ENCODE measurements at regions not wholly inside any gene's neighbourhood (a gene's known extent, or its start where the extent isn't known, plus 50 kb on each side); places are given as distances from the start of the nearest gene placed in this dataset.

GRCh38 chr4:189062047-189062820, 878.4 kb upstream of the FRG1 start:
- no peak for DNase-seq (ENCODE audit: low read depth in 1 of 2, low spot score in 1 of 2)

- no peak for DNase-seq (ENCODE audit: low read depth in 1 of 2, low spot score in 1 of 2)
Measured at GRCh38 chr4:189069772-189070171, 870.9 kb upstream of the FRG1 start.

- no peak for DNase-seq (ENCODE audit: low read depth in 1 of 2, low spot score in 1 of 2)
Measured at GRCh38 chr4:189071241-189071640, 869.4 kb upstream of the FRG1 start.

GRCh38 chr4:189073739-189074138, 866.9 kb upstream of the FRG1 start:
- DNase-seq (ENCODE audit: low read depth in 1 of 2, low spot score in 1 of 2): no peak

- no peak for DNase-seq (ENCODE audit: low read depth in 1 of 2, low spot score in 1 of 2)
Measured at GRCh38 chr4:189081826-189082225, 858.8 kb upstream of the FRG1 start.

- DNase-seq (ENCODE audit: low read depth in 1 of 2, low spot score in 1 of 2): no peak
Measured at GRCh38 chr4:189083769-189084168, 856.9 kb upstream of the FRG1 start.

- no peak for DNase-seq (ENCODE audit: low read depth in 1 of 2, low spot score in 1 of 2)
Measured at GRCh38 chr4:189084671-189085070, 856.0 kb upstream of the FRG1 start.

- no peak for DNase-seq (ENCODE audit: low read depth in 1 of 2, low spot score in 1 of 2)
Measured at GRCh38 chr4:189087971-189088370, 852.7 kb upstream of the FRG1 start.

GRCh38 chr4:189088780-189089179, 851.9 kb upstream of the FRG1 start:
- no peak for DNase-seq (ENCODE audit: low read depth in 1 of 2, low spot score in 1 of 2)

GRCh38 chr4:189090174-189090814, 850.4 kb upstream of the FRG1 start:
- no peak for DNase-seq (ENCODE audit: low read depth in 1 of 2, low spot score in 1 of 2)

- no peak for DNase-seq (ENCODE audit: low read depth in 1 of 2, low spot score in 1 of 2)
Measured at GRCh38 chr4:189092581-189092980, 848.1 kb upstream of the FRG1 start.

GRCh38 chr4:189096108-189096507, 844.6 kb upstream of the FRG1 start:
- DNase-seq (ENCODE audit: low read depth in 1 of 2, low spot score in 1 of 2): no peak

- DNase-seq (ENCODE audit: low read depth in 1 of 2, low spot score in 1 of 2): no peak
Measured at GRCh38 chr4:189096717-189097116, 844.0 kb upstream of the FRG1 start.

- DNase-seq (ENCODE audit: low read depth in 1 of 2, low spot score in 1 of 2): no peak
Measured at GRCh38 chr4:189098932-189099696, 841.6 kb upstream of the FRG1 start.

GRCh38 chr4:189113389-189113888, 827.2 kb upstream of the FRG1 start:
- DNase-seq (ENCODE audit: low read depth in 1 of 2, low spot score in 1 of 2): no peak

- DNase-seq (ENCODE audit: low read depth in 1 of 2, low spot score in 1 of 2): no peak
Measured at GRCh38 chr4:189117426-189117825, 823.2 kb upstream of the FRG1 start.

- DNase-seq (ENCODE audit: low read depth in 1 of 2, low spot score in 1 of 2): no peak
Measured at GRCh38 chr4:189121336-189121735, 819.3 kb upstream of the FRG1 start.

GRCh38 chr4:189124149-189124758, 816.4 kb upstream of the FRG1 start:
- DNase-seq (ENCODE audit: low read depth in 1 of 2, low spot score in 1 of 2): no peak

GRCh38 chr4:189124791-189125190, 815.9 kb upstream of the FRG1 start:
- DNase-seq (ENCODE audit: low read depth in 1 of 2, low spot score in 1 of 2): no peak

GRCh38 chr4:189126040-189126439, 814.6 kb upstream of the FRG1 start:
- no peak for DNase-seq (ENCODE audit: low read depth in 1 of 2, low spot score in 1 of 2)

GRCh38 chr4:189128341-189128740, 812.3 kb upstream of the FRG1 start:
- DNase-seq (ENCODE audit: low read depth in 1 of 2, low spot score in 1 of 2): no peak
